IPS-NIHi11 (cell line): ENCODE measurements at regions not wholly inside any gene's neighbourhood (a gene's known extent, or its start where the extent isn't known, plus 50 kb on each side); places are given as distances from the start of the nearest gene placed in this dataset.

Source experiments
- DNase-seq: peaks from one replicate; pipeline ENCODE4 v3.0.0; 2012; ENCODE audit warnings: mixed read lengths, low spot score

- no peak for DNase-seq
Measured at GRCh38 chr7:54701982-54702381, 57.0 kb downstream of the SEC61G start.

DNA sequence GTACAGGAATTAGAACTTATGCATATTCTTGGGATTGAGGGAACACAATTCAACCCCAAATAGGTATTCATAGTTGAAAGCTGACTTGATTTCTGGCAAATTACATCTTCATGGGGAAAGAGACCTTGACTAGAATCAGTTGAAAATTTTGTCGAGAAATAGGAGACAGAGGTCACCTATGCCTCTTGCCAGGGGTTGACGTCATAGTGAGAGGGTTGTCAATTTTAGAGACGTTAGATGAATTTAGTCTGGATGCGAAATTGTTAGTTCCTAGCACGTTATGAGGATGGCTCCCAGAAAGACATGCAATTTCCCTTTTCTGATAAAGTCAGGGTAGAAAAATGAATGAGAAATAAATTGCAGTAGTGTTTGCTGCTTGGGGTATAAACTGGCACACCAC is 59.3 kb downstream of the SEC61G start:
- no peak for DNase-seq

DNA sequence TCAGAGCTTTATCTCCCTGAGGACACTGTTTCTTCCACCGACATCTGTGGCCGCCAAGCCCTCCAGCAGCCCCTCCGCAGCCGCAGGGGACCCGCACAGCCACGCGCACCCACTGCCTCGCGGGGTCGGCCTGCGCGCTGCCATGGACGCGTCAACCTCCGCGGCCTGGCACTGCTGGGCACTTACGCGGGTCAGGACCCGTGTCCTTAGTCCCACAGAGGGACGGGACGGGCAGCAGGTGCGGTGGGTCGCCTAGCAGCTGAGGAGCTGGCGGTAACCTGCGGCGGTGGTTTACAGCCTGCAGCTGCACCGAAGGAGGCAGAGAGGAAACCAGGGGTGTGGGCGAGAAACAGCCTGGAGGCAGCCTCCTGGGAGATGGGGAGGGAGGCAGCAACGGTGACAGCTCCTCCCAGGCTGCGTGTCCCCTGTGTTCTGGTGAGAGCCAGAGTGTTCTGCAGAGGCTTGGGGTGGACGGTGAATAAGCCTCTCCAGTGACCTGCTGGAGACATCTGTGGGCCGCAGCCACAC is 61.3 kb downstream of the SEC61G start:
- peak; percentile 14 for DNase-seq

DNA sequence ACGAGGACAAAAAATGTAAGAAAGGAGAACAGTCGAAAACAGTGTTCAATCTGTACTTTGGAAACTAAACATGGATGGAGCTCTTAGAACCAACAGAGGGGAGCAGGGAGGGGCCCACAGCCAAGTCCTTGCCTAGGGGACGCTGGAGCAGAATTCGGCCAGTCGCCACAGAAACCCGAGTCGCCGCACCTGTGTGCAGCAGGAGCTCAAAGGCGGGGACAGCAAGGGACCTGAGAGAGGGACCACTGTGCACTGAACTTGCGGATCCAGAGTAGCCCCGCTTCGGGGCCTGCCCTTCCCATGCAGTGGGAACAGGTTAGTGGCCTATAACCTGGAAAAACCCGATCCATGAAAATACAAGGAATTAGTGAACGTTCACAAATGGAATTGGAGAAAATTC is 68.1 kb downstream of the SEC61G start:
- DNase-seq: no peak

GRCh38 chr7:54690050-54690443 is 69.0 kb downstream of the SEC61G start:
- DNase-seq: no peak

DNA sequence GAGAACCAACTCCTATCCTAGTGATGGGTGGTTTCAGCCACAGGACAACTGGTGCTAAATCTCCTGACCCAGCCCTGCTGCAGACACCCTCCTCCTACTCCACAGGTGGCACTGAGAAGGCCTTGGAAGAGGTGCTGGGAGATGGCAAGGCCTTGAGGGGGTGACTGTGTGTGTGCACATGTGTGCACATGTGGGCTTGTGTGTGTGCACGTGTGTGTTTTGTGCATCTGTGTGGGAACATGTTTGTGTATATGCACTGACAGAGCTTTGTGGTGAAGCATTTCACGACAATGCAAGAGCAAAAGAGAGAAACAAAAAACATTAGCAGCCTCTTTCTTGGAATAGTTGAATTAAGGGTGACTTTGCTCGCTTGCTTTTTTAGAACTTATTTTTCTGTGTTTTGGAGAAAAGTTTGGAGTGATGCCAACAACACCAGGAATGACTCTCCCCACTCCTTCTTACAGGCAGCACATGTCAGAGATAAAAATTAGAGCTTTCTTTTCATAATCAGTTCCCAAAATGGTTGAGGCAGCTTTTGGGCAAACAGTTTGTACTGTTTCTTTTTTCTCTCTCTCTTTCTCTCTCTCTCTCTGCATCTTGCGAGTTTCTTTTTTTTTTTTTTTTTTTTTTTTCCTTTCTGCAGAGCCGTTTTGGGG is 69.5 kb downstream of the SEC61G start:
- no peak for DNase-seq

- no peak for DNase-seq
Measured at GRCh38 chr7:54687462-54688212, 71.4 kb downstream of the SEC61G start.

- DNase-seq: no peak
Measured at GRCh38 chr7:54680377-54681005, 78.5 kb downstream of the SEC61G start.

GRCh38 chr7:54679490-54679817 is 79.6 kb downstream of the SEC61G start:
- no peak for DNase-seq

- no peak for DNase-seq
Measured at GRCh38 chr7:54678763-54679489, 80.1 kb downstream of the SEC61G start.

DNA sequence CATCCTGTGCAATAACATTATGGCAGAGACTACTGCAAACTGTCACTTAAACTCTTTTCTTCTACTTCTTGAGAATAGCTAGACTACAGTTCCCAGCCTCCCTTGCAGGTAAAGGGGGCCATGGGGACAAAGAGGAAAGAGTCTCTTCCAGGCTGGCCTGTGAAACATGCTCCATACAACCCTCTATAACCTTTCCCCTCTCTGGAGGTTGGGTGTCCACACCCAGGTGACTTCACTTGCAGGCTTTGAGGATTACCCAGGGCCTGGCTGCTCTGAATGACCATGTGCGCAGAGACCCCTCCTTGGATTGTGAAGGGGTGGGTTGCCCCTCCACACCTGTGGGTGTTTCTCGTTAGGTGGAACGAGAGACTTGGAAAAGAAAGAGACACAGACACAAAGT is 84.1 kb downstream of the SEC61G start:
- DNase-seq: no peak

- no peak for DNase-seq
Measured at GRCh38 chr7:54672519-54672918, 86.5 kb downstream of the SEC61G start.

DNA sequence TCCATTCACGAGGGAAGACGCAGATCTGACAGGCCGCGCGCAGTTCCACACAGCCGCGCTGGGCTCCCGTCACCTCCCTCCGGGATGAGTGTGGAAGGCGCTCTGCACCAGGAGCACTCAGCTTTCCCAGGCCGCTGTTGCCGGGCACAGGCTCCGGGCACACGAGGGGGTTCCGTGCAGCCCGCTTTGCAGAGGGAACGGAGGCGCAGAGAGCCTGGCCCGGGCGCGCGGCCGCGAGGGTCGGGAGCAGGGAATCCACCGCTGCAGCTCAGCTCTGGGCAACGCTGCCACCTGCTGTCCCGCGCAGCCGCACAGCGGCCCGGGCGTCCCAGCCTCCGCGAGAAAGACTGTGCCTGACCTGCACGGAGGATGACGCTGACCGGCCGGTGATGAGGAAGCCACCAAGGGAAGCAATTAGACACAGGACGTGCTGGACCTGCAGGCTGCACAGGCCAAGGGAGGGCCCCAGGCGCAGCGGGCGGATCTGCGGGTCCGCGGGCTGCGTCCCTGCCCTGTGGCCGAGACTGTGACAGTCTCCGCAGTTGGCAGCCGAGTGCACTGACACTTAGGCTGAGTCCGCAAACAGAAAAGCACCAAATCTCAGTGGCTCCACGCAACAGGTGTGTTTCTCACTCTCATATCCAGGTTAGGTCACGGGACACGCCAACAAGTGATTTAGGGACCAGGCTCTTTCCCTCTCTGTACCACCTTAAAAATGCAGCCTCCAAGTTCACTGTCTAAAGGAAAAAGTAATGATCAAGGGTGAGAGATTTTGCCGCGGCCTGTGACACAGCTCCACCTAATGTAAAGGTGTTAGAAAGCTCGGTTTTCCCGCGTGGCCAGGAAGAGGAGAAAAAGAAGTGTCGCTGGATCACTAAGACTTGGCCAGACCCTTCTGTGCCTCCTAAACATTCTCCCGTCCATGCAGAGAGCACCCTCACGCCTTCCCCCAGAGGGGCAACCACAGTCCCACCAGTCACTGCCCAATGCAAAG is 94.5 kb downstream of the SEC61G start:
- peak; percentile 90 for DNase-seq

- no peak for DNase-seq
Measured at GRCh38 chr7:54663603-54664234, 95.3 kb downstream of the SEC61G start.

GRCh38 chr7:54663186-54663585 is 95.8 kb downstream of the SEC61G start:
- DNase-seq: no peak

- DNase-seq: no peak
Measured at GRCh38 chr7:54662701-54663100, 96.3 kb downstream of the SEC61G start.

GRCh38 chr7:54653905-54654304 is 105.1 kb downstream of the SEC61G start:
- no peak for DNase-seq

DNA sequence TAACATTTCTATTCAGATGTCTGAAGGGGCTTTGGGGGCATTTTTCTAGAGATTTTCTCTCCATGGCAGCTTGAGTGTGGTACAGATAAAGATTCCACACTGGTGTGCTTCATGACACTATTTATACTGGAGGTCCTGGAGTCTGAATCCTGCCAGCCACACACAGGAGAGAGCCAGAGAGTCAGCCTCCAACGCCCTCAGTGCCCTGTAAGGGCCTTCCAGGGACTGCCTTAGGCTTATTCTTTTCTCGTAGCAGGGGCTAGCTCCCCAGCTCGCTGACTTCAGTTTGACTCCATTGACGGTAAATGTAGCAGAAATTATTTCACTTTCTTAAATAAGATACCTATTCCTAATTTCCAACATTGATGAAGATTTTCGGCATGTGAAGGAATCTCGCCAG is 100.9 kb downstream of the VSTM2A start:
- DNase-seq: no peak

DNA sequence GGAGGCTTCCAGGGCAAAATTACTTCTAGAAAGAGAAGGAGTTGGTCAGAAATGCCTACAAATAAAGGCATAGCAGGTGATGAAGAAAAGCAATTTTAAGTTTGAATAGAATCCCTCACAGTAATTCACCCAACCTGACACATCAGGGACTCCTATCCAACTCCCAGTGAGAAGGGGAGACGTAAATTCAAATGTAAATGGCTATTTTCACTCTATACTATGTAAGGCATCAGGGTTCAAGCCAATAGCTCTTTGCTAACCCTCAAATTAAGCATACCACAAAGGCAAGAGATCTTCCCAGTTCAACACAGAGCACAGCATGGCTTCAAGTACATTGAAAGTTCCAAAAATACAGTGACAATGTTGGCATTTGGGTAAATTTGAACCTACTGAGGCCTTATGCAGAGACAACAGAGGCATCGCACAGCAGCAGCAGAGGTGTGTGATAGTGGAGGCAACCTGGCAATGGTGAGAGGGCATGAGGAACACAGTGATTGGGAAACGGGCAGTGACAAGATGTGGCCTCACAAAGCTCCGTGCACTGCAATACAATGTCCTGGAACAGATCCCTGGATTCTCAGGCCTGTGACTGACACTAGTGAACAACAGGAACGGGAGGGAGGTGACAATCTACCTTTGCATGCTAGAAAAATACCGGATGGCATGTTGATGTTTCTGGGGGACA is 95.7 kb downstream of the VSTM2A start:
- no peak for DNase-seq

DNA sequence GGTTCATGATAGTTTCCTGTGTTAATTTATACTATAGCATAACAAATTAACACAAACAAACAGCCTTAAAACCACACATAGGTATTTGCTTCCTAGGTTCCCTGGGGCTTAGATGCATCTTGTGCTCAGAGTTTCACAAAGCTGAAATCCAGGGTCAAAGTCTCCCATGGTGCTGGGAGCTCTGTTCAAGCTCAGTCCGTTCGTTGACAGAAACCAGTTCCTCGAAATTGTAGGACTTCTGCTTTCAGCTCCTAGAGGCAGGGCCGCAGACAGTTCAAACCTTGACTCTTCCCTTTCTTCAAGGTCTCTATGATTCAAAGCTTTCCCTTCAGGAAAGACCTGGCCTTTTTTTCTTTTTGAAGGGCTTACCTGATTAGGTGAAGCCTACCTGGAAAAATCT is 90.5 kb downstream of the VSTM2A start:
- DNase-seq: no peak
